HG03378 (cell line): ENCODE measurements at regions not wholly inside any gene's neighbourhood (a gene's known extent, or its start where the extent isn't known, plus 50 kb on each side); places are given as distances from the start of the nearest gene placed in this dataset.
"Not testable (repeated sequence)": the region's sequence is repeated elsewhere in the genome, so short reads cannot be mapped to it uniquely, and the experiment has no call there.

Experiments used
- ATAC-seq: cut with Tn5 transposase; IDR thresholded peaks from one replicate; pipeline ENCODE4 v1.9.1; 2021; ENCODE audit warnings: mild to moderate bottlenecking, moderate library complexity; ENCODE audit not compliant: unreplicated experiment

- no peak for ATAC-seq
These were observed 556.7 kb downstream of the FBXO15 start for GRCh38 chr18:73590950-73591349.

GRCh38 chr18:73579698-73580097 lies 567.9 kb downstream of the FBXO15 start:
- ATAC-seq = no peak

- ATAC-seq = no peak
These were observed 570.3 kb downstream of the FBXO15 start for GRCh38 chr18:73577365-73577764.

GRCh38 chr18:73563901-73564472 lies 583.6 kb downstream of the FBXO15 start:
- ATAC-seq = no peak

- no peak for ATAC-seq
These were observed 584.3 kb downstream of the FBXO15 start for GRCh38 chr18:73563345-73563744.

GRCh38 chr18:73556904-73557303 lies 590.7 kb downstream of the FBXO15 start:
- no peak for ATAC-seq

GRCh38 chr18:73552171-73552570 lies 595.5 kb downstream of the FBXO15 start:
- ATAC-seq = no peak

GRCh38 chr18:73551211-73551610 lies 596.4 kb downstream of the FBXO15 start:
- ATAC-seq = no peak

- ATAC-seq = no peak
These were observed 598.4 kb downstream of the FBXO15 start for GRCh38 chr18:73549236-73549635.

- no peak for ATAC-seq
These were observed 602.2 kb downstream of the FBXO15 start for GRCh38 chr18:73545472-73545871.

- ATAC-seq = no peak
These were observed 603.0 kb downstream of the FBXO15 start for GRCh38 chr18:73544617-73545016.

GRCh38 chr18:73544032-73544431 lies 603.6 kb downstream of the FBXO15 start:
- ATAC-seq = no peak

GRCh38 chr18:73535990-73536389 lies 611.6 kb downstream of the FBXO15 start:
- ATAC-seq = no peak

- ATAC-seq = no peak
These were observed 612.4 kb downstream of the FBXO15 start for GRCh38 chr18:73535189-73535588.

- no peak for ATAC-seq
These were observed 616.0 kb downstream of the FBXO15 start for GRCh38 chr18:73531601-73532000.

- ATAC-seq = no peak
These were observed 619.6 kb downstream of the FBXO15 start for GRCh38 chr18:73528066-73528465.

GRCh38 chr18:73520229-73520628 lies 627.4 kb downstream of the FBXO15 start:
- ATAC-seq = no peak

GRCh38 chr18:73516056-73516455 lies 631.6 kb downstream of the FBXO15 start:
- ATAC-seq = not testable (repeated sequence)

GRCh38 chr18:73514449-73514848 lies 633.2 kb downstream of the FBXO15 start:
- ATAC-seq = no peak

- no peak for ATAC-seq
These were observed 635.7 kb downstream of the FBXO15 start for GRCh38 chr18:73511771-73512503.

- no peak for ATAC-seq
These were observed 638.2 kb downstream of the FBXO15 start for GRCh38 chr18:73509460-73509859.

- no peak for ATAC-seq
These were observed 635.5 kb upstream of the NETO1 start for GRCh38 chr18:73503326-73503725.

- ATAC-seq = no peak
These were observed 620.2 kb upstream of the NETO1 start for GRCh38 chr18:73487966-73488365.
